Inflammatory macrophage treated with lipopolysaccharide for 4 hours (primary cell): ENCODE measurements at regions not wholly inside any gene's neighbourhood (a gene's known extent, or its start where the extent isn't known, plus 50 kb on each side); places are given as distances from the start of the nearest gene placed in this dataset.

Experiments used
- DNase-seq: peaks from one replicate; pipeline ENCODE4 v3.0.0-alpha.2; 2020

GRCh38 chr12:30874455-30875321 lies 51.9 kb upstream of the TSPAN11 start:
- no peak for DNase-seq

GRCh38 chr12:30870491-30871265 lies 55.9 kb upstream of the TSPAN11 start:
- DNase-seq: no peak

- DNase-seq: no peak
These were observed 59.1 kb upstream of the TSPAN11 start for GRCh38 chr12:30867415-30867814.

GRCh38 chr12:30866256-30866655 lies 60.3 kb upstream of the TSPAN11 start:
- DNase-seq: no peak

GRCh38 chr12:30863839-30864238 lies 62.7 kb upstream of the TSPAN11 start:
- DNase-seq: no peak

- DNase-seq: no peak
These were observed 64.1 kb upstream of the TSPAN11 start for GRCh38 chr12:30862486-30862885.

- DNase-seq: no peak
These were observed 67.3 kb upstream of the TSPAN11 start for GRCh38 chr12:30859226-30859625.

- DNase-seq: no peak
These were observed 68.1 kb upstream of the TSPAN11 start for GRCh38 chr12:30858471-30858870.

- no peak for DNase-seq
These were observed 72.9 kb upstream of the TSPAN11 start for GRCh38 chr12:30853561-30854133.

GRCh38 chr12:30850684-30851083 lies 75.9 kb upstream of the TSPAN11 start:
- DNase-seq: no peak

- DNase-seq: peak; percentile 77
These were observed 79.3 kb upstream of the TSPAN11 start for GRCh38 chr12:30847259-30847658.

GRCh38 chr12:30846776-30847175 lies 79.8 kb upstream of the TSPAN11 start:
- no peak for DNase-seq

GRCh38 chr12:30845676-30846075 lies 80.9 kb upstream of the TSPAN11 start:
- peak; percentile 54 for DNase-seq

- DNase-seq: no peak
These were observed 83.3 kb upstream of the TSPAN11 start for GRCh38 chr12:30843211-30843610.

GRCh38 chr12:30840715-30841114 lies 85.8 kb upstream of the TSPAN11 start:
- DNase-seq: no peak

GRCh38 chr12:30839643-30840220 lies 85.0 kb upstream of the CAPRIN2 start:
- DNase-seq: no peak

GRCh38 chr12:30837595-30837994 lies 82.8 kb upstream of the CAPRIN2 start:
- DNase-seq: no peak

- DNase-seq: no peak
These were observed 82.1 kb upstream of the CAPRIN2 start for GRCh38 chr12:30836656-30837445.

- no peak for DNase-seq
These were observed 80.5 kb upstream of the CAPRIN2 start for GRCh38 chr12:30835216-30835615.

GRCh38 chr12:30830751-30831150 lies 76.0 kb upstream of the CAPRIN2 start:
- DNase-seq: no peak

GRCh38 chr12:30829876-30830275 lies 75.1 kb upstream of the CAPRIN2 start:
- no peak for DNase-seq

- no peak for DNase-seq
These were observed 73.9 kb upstream of the CAPRIN2 start for GRCh38 chr12:30828686-30829085.
